Ishikawa (cell line): ENCODE measurements at regions not wholly inside any gene's neighbourhood (a gene's known extent, or its start where the extent isn't known, plus 50 kb on each side); places are given as distances from the start of the nearest gene placed in this dataset.

Source experiments
- CEBPB ChIP-seq: IDR thresholded peaks from 2 replicates; pipeline ENCODE4 v1.6.1; 2012
- CREB1 ChIP-seq: IDR thresholded peaks from 2 replicates; pipeline ENCODE4 v1.6.1; 2012; ENCODE audit warnings: low read depth
- EGR1 ChIP-seq: IDR thresholded peaks from 2 replicates; pipeline ENCODE4 v1.6.1; 2012
- EP300 ChIP-seq: IDR thresholded peaks from 2 replicates; pipeline ENCODE4 v1.6.1; 2012; ENCODE audit warnings: borderline replicate concordance
- FOXM1 ChIP-seq: IDR thresholded peaks from 2 replicates; pipeline ENCODE4 v1.6.1; 2012; ENCODE audit warnings: low read depth, borderline replicate concordance
- NFIC ChIP-seq: IDR thresholded peaks from 2 replicates; pipeline ENCODE4 v1.6.1; 2012
- RAD21 ChIP-seq: IDR thresholded peaks from 2 replicates; pipeline ENCODE4 v1.6.1; 2012; ENCODE audit warnings: low read depth
- TAF1 ChIP-seq: IDR thresholded peaks from 2 replicates; pipeline ENCODE4 v1.6.1; 2012; ENCODE audit warnings: low read depth, mild to moderate bottlenecking
- TCF12 ChIP-seq: IDR thresholded peaks from 2 replicates; pipeline ENCODE4 v1.6.1; 2012; ENCODE audit warnings: low read depth
- TEAD4 ChIP-seq: IDR thresholded peaks from 2 replicates; pipeline ENCODE4 v1.6.1; 2012
- YY1 ChIP-seq: IDR thresholded peaks from 2 replicates; pipeline ENCODE4 v1.6.1; 2012; ENCODE audit warnings: low read depth
- ZBTB7A ChIP-seq: IDR thresholded peaks from 2 replicates; pipeline ENCODE4 v1.6.1; 2012; ENCODE audit warnings: low read depth
- TF ChIP-seq, protein P1 (sequence below): IDR thresholded peaks from 2 replicates; pipeline ENCODE4 v1.6.1; 2012
- TF ChIP-seq, protein P2 (sequence below): IDR thresholded peaks from 2 replicates; pipeline ENCODE4 v1.6.1; 2012; ENCODE audit warnings: low read depth, mild to moderate bottlenecking
- TF ChIP-seq, protein P3 (sequence below): IDR thresholded peaks from 2 replicates; pipeline ENCODE4 v1.6.1; 2012

DNA sequence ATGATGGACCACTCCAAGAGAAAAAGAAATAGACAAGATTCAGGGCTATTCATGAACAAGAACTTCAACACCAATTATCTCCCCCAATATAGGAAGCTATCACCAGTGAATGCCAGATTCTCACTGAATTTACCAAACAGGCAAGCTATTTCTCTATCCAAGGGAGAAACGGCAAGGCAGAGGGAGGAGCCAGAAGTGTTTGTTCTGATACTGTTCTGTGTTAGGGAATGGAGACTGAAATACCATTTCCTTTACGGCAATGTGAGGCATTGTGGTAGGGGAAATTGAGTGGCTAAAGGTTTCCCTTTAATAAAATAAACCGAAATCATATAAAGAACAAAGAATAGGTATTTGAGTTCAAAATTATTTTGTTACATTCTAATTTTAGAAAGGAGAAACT lies 68.0 kb upstream of the ALDH1A1 start:
- TF ChIP-seq EGR1: no peak
- TF ChIP-seq TEAD4: no peak

DNA sequence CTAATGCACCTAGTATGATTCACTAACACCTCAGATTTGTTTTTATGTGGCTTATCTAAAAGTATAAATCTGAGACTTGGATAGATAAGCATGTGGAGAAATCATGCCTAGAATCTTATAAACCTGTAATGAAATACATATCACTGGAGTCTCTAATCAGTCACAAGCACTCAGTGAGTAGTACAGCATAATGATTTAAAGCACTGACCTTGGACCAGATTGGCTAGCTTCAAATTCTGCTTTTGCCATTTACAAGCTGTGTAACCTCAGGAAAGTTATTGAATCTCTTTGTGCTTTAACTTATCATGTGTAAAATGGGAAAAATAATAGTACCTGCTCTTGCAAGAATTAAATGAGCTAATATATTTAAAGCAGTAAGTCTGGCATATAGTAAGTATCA lies 61.2 kb upstream of the ALDH1A1 start:
- TF ChIP-seq TEAD4 (no peak), EP300 (no peak), EGR1 (no peak), YY1 (no peak), TCF12 (no peak), FOXM1 (no peak), RAD21 (no peak), ZBTB7A (no peak), CEBPB (no peak), TAF1 (no peak), CREB1 (no peak), NFIC (no peak)
- TF ChIP-seq, protein P1, sequence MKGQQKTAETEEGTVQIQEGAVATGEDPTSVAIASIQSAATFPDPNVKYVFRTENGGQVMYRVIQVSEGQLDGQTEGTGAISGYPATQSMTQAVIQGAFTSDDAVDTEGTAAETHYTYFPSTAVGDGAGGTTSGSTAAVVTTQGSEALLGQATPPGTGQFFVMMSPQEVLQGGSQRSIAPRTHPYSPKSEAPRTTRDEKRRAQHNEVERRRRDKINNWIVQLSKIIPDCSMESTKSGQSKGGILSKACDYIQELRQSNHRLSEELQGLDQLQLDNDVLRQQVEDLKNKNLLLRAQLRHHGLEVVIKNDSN: no peak
- TF ChIP-seq, protein P2, sequence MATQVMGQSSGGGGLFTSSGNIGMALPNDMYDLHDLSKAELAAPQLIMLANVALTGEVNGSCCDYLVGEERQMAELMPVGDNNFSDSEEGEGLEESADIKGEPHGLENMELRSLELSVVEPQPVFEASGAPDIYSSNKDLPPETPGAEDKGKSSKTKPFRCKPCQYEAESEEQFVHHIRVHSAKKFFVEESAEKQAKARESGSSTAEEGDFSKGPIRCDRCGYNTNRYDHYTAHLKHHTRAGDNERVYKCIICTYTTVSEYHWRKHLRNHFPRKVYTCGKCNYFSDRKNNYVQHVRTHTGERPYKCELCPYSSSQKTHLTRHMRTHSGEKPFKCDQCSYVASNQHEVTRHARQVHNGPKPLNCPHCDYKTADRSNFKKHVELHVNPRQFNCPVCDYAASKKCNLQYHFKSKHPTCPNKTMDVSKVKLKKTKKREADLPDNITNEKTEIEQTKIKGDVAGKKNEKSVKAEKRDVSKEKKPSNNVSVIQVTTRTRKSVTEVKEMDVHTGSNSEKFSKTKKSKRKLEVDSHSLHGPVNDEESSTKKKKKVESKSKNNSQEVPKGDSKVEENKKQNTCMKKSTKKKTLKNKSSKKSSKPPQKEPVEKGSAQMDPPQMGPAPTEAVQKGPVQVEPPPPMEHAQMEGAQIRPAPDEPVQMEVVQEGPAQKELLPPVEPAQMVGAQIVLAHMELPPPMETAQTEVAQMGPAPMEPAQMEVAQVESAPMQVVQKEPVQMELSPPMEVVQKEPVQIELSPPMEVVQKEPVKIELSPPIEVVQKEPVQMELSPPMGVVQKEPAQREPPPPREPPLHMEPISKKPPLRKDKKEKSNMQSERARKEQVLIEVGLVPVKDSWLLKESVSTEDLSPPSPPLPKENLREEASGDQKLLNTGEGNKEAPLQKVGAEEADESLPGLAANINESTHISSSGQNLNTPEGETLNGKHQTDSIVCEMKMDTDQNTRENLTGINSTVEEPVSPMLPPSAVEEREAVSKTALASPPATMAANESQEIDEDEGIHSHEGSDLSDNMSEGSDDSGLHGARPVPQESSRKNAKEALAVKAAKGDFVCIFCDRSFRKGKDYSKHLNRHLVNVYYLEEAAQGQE: no peak
- TF ChIP-seq, protein P3, sequence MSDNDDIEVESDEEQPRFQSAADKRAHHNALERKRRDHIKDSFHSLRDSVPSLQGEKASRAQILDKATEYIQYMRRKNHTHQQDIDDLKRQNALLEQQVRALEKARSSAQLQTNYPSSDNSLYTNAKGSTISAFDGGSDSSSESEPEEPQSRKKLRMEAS: no peak

DNA sequence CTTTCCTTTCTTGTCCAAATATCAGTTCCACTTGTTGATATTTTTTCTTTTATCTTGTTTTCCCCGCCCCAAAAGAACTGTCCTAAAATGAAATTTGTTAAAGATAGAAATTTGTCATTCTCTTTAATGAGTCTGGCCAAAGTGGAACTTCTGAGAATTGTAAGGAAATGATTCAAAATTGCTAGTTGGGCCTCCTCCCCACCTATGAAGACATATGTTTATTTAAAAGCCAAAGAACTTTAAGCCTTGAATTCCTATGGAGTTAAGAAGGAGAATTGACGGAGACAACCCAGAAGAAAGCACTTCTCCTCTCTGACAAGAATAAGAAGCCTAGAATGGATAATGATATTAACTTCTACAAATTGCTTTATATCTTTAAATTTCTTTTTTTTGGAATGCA lies 59.1 kb upstream of the ALDH1A1 start:
- no peak for TF ChIP-seq TCF12
- TF ChIP-seq, protein P3: no peak
- TF ChIP-seq CREB1: no peak
- TF ChIP-seq CEBPB: no peak
- TF ChIP-seq EGR1: no peak
- TF ChIP-seq, protein P2: no peak
- TF ChIP-seq EP300: no peak
- no peak for TF ChIP-seq FOXM1
- TF ChIP-seq ZBTB7A: no peak
- no peak for TF ChIP-seq TAF1
- no peak for TF ChIP-seq YY1
- TF ChIP-seq, protein P1: no peak

DNA sequence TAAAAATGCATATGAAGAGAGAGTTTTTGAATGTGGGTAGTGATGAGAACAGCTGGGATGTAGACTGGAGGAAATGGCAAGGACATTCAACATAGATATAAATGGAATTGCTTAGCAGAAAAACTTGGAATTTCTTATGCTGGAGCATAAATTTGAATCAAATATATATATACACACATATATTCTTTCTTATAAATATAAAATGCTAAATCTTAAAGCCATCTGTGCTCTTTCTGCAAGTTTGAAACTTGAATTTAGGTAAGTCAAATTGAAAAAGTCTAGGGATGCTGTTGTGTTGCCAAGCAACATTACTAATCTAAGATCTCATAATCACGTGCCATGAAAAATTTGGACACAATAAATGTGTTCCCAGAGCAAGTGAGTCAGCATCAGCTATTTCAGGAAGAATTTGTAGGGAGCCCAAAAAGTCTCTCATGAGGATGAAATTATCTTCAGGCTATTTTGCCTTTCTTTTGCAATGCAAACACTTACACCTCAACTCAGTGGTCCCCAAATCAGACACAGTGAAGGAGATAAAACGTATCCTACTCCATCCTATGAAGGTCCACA lies 58.4 kb upstream of the ALDH1A1 start:
- TF ChIP-seq NFIC: no peak
- TF ChIP-seq YY1: no peak
- TF ChIP-seq, protein P3: no peak

DNA sequence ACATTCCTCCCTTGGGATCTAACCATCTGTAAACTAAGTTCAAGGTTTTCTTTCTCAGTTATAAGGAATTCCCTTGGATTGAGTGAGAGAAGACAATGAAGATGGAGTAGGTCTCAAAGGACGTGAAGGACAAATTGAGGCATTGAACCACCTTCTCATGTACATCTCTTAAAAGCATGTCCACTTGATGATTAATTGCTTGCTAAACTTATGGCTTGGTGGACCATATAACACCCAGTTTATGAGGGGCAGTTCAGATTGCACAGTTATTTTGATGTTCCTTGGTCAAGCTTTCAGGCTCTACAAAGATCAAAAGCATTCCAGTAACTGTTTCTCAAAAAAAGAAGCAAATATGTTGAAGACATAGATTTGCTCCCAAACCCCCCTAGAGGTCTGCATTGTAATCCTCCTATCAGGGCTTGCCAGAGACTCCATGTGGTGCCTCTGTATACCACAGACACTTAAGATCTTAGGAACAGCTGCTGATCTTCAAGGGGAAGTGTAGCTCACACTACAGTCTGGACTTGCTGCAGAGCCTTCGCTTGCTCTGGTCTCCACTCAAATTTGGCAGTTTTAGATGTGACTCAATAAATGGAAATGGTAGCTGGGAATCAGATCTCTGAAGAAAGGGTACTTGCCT lies 56.9 kb upstream of the ALDH1A1 start:
- TF ChIP-seq FOXM1: no peak
- TF ChIP-seq NFIC: no peak
- no peak for TF ChIP-seq ZBTB7A

DNA sequence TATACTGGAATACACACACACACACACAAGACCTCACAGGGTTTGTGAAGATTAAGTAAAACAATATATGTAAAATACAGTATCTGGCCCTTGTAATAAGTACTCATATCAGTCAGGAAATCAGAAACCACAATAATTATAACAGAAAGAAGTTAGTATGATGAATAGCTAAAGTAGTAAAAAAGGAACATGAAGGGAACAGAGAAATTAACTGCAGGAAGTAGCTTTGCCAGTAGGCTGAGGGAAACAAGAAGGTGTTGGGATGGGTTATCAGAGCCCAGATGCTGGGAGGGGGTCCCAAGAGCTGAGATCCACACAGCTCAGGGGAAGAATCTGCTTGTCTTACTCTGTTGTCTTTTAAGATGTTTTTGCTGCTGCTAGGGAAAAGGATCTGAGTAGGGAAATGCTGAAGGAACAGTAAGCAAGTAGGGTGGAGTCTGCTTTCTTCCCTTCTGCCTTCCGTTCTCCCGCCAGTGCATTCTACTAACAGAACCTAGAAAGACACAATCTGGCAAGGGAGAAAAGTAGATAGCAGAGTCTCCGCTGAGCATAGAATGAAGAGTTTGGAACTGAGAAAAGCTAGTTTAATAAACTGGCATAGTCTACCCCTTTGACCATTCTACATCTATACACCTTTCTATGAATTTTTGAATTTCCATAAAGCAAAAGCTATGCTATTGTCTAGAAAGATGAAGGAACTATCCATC lies 55.3 kb upstream of the ALDH1A1 start:
- TF ChIP-seq, protein P2: no peak
- TF ChIP-seq CREB1: no peak
- TF ChIP-seq RAD21: no peak
- TF ChIP-seq TCF12: no peak
- no peak for TF ChIP-seq TEAD4
- no peak for TF ChIP-seq CEBPB
- TF ChIP-seq, protein P1: no peak
- no peak for TF ChIP-seq YY1
- no peak for TF ChIP-seq FOXM1
- no peak for TF ChIP-seq TAF1
- TF ChIP-seq NFIC: no peak
- TF ChIP-seq, protein P3: no peak
- no peak for TF ChIP-seq EGR1
- TF ChIP-seq ZBTB7A: no peak
- no peak for TF ChIP-seq EP300
